Inflammatory macrophage treated with lipopolysaccharide for 1 hour (primary cell): ENCODE measurements at regions not wholly inside any gene's neighbourhood (a gene's known extent, or its start where the extent isn't known, plus 50 kb on each side); places are given as distances from the start of the nearest gene placed in this dataset.

Experiments
- DNase-seq, 2 donors: peaks; one replicate each; pipeline ENCODE4 v3.0.0-alpha.2; 2020 to 2022

DNA sequence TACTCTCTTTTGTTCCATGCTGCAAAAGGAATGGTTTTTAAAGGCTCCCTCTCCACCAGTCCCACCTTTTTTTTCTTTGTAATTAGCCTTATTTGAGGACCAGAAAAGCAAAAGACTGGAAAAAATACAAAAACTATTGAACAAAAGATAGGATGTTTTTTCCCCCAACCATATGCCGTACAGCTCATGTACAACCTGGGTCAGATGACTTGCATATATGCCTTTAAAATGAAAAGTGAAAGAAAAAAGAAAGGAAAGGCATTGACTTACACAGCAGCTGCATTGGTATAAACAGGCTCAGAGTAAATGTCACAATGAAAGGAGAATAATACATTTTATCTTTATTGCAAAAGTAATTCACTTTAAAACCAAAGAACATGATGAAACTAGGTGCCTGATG is 69.5 kb upstream of the CMC1 start:
- DNase-seq = no peak

DNA sequence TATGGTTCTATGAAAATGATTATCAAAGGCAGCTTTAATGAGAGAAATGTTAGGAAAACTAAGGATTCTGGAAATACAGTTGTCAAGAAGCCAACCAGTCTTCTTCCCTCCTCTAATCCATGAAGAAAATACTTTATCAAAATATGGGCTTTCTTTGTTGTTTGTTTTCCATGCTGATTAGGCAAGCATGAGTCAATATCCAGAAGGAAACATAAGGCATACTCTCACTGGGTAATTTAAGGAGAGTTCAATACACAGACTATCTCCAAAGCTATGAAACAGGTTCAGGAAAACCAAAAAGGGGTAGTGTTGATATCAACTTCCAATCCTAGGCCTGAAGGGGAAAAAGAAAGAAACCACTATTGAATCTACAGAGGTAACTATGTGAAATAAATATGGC is 68.7 kb upstream of the CMC1 start:
- no peak for DNase-seq

DNA sequence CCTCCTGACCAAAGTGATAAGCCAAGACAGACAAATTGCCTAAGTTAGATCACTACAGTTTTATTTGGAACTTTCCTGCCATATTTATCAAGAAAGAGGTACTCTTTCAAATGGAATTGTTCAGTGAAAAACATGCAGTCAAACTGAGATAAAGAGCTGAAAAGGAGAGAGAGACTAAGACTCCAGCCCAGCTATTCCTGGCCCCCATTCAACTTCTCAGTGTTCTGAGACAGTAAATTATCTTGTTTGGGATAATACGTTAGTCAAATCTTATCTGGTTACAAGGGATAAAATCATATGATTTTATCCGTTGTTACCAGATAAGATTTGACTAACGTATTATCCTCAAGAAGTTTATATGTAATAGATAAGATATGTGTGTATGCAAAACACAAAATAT is 67.6 kb upstream of the CMC1 start:
- DNase-seq = no peak

DNA sequence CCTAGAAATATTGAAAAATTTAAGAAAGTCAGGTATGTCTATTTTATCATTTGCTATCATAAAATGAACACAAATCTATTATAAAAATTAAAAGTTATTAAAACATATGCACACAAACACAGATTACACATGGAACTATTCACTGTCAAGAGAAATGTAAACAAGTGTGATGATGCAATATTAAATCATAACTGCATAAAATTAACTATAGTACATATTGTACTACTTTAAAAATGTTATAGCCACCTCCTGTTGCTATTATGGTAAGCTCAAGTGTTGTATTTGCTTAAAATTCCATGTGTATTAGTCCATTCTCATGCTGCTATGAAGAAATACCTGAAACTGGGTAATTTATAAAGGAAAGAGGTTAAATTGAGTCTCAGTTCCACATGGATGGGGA is 54.7 kb upstream of the CMC1 start:
- no peak for DNase-seq

DNA sequence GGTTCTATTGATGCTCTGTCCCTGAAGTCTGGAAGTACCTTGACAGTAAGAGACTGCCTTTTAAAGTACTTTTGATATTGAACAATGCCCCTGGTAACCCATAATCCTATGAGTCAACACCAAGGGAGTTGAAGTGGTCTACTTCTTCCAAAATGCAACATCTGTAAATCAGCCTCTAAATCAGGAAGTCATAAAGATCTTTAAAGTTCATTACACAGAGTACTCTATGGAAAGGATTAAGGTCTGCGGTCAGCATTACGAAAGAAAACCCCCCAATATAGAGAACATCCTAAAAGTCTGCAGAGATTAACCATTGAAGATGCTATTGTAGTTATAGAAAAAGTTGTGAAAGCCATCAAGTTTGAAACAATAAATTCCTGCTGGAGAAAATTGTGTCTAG is 52.7 kb upstream of the CMC1 start:
- no peak for DNase-seq

DNA sequence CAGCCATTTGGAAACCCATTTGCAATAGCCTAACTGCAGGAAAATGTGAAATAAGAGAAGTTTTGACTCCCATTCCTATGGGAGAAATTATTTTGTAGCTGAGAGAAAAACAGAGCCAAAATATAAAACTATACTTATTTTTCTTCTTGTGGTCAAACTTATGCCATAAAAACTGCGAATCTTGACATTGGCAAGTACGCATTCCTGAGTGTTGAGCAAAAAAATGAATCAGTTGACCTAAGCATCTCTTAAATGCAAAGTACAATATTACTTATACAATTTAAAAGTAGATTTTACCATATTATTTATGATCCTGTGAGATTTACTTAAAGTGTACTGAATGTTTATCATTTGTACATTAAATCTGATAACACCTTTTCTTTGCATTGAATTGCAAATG is 50.1 kb upstream of the CMC1 start:
- no peak for DNase-seq
